Body of pancreas (tissue), 4 donors: ENCODE measurements at regions not wholly inside any gene's neighbourhood (a gene's known extent, or its start where the extent isn't known, plus 50 kb on each side); places are given as distances from the start of the nearest gene placed in this dataset.
"Not testable (repeated sequence)": the region's sequence is repeated elsewhere in the genome, so short reads cannot be mapped to it uniquely, and the experiment has no call there.

ENCODE experiments used
- CTCF ChIP-seq, 7 experiments: fragments of 450-650 bp in 4 of 7; fragments of 200-600 bp in 3 of 7; sonication (generic) in 3 of 7; IDR thresholded peaks; one replicate each; pipeline ENCODE4 v1.5.1; 2016 to 2019; ENCODE audit warnings: antibody characterized with exemption in 7 of 7
- POLR2A ChIP-seq, 3 donors: fragments of 450-650 bp; IDR thresholded peaks; one replicate each; pipeline ENCODE4 v1.6.1; 2016; ENCODE audit warnings: antibody characterized with exemption in 3 of 3, mild to moderate bottlenecking in 2 of 3

- not testable (repeated sequence) for TF ChIP-seq POLR2A, CTCF (IDR thresholded peaks at IDR 0.05)
Measured at GRCh38 chr1:120648915-120649623, 74.7 kb upstream of the NBPF26 start.
